Ishikawa (cell line): ENCODE measurements at regions not wholly inside any gene's neighbourhood (a gene's known extent, or its start where the extent isn't known, plus 50 kb on each side); places are given as distances from the start of the nearest gene placed in this dataset.

ENCODE experiments used
- CEBPB ChIP-seq: IDR thresholded peaks from 2 replicates; pipeline ENCODE4 v1.6.1; 2012
- CREB1 ChIP-seq: IDR thresholded peaks from 2 replicates; pipeline ENCODE4 v1.6.1; 2012; ENCODE audit warnings: low read depth
- EGR1 ChIP-seq: IDR thresholded peaks from 2 replicates; pipeline ENCODE4 v1.6.1; 2012
- EP300 ChIP-seq: IDR thresholded peaks from 2 replicates; pipeline ENCODE4 v1.6.1; 2012; ENCODE audit warnings: borderline replicate concordance
- RAD21 ChIP-seq: IDR thresholded peaks from 2 replicates; pipeline ENCODE4 v1.6.1; 2012; ENCODE audit warnings: low read depth
- TAF1 ChIP-seq: IDR thresholded peaks from 2 replicates; pipeline ENCODE4 v1.6.1; 2012; ENCODE audit warnings: low read depth, mild to moderate bottlenecking
- TEAD4 ChIP-seq: IDR thresholded peaks from 2 replicates; pipeline ENCODE4 v1.6.1; 2012
- ZBTB7A ChIP-seq: IDR thresholded peaks from 2 replicates; pipeline ENCODE4 v1.6.1; 2012; ENCODE audit warnings: low read depth
- TF ChIP-seq, protein P1 (sequence below): IDR thresholded peaks from 2 replicates; pipeline ENCODE4 v1.6.1; 2012
- TF ChIP-seq, protein P2 (sequence below): IDR thresholded peaks from 2 replicates; pipeline ENCODE4 v1.6.1; 2012
- TF ChIP-seq, protein P3 (sequence below): IDR thresholded peaks from 2 replicates; pipeline ENCODE4 v1.6.1; 2012; ENCODE audit warnings: low read depth, mild to moderate bottlenecking

GRCh38 chr13:50589651-50590054 is 253.8 kb downstream of the DLEU7 start:
- TF ChIP-seq, protein P1, sequence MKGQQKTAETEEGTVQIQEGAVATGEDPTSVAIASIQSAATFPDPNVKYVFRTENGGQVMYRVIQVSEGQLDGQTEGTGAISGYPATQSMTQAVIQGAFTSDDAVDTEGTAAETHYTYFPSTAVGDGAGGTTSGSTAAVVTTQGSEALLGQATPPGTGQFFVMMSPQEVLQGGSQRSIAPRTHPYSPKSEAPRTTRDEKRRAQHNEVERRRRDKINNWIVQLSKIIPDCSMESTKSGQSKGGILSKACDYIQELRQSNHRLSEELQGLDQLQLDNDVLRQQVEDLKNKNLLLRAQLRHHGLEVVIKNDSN, result no peak
- TF ChIP-seq, protein P2, sequence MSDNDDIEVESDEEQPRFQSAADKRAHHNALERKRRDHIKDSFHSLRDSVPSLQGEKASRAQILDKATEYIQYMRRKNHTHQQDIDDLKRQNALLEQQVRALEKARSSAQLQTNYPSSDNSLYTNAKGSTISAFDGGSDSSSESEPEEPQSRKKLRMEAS, result no peak
- TF ChIP-seq RAD21 (no peak), TAF1 (no peak), EP300 (no peak), CREB1 (no peak), EGR1 (no peak), CEBPB (no peak), ZBTB7A (no peak), TEAD4 (no peak)
- TF ChIP-seq, protein P3, sequence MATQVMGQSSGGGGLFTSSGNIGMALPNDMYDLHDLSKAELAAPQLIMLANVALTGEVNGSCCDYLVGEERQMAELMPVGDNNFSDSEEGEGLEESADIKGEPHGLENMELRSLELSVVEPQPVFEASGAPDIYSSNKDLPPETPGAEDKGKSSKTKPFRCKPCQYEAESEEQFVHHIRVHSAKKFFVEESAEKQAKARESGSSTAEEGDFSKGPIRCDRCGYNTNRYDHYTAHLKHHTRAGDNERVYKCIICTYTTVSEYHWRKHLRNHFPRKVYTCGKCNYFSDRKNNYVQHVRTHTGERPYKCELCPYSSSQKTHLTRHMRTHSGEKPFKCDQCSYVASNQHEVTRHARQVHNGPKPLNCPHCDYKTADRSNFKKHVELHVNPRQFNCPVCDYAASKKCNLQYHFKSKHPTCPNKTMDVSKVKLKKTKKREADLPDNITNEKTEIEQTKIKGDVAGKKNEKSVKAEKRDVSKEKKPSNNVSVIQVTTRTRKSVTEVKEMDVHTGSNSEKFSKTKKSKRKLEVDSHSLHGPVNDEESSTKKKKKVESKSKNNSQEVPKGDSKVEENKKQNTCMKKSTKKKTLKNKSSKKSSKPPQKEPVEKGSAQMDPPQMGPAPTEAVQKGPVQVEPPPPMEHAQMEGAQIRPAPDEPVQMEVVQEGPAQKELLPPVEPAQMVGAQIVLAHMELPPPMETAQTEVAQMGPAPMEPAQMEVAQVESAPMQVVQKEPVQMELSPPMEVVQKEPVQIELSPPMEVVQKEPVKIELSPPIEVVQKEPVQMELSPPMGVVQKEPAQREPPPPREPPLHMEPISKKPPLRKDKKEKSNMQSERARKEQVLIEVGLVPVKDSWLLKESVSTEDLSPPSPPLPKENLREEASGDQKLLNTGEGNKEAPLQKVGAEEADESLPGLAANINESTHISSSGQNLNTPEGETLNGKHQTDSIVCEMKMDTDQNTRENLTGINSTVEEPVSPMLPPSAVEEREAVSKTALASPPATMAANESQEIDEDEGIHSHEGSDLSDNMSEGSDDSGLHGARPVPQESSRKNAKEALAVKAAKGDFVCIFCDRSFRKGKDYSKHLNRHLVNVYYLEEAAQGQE, result no peak
